Hematopoietic multipotent progenitor cell treated with erythropoietin and hydrocortisone succinate and interleukin-3 and kit ligand, for 6 days (in vitro differentiated cells): ENCODE measurements at regions not wholly inside any gene's neighbourhood (a gene's known extent, or its start where the extent isn't known, plus 50 kb on each side); places are given as distances from the start of the nearest gene placed in this dataset.
A peak's percentile ranks its signal among the peaks of the same experiment; 100 is the strongest.

Experiments used
- DNase-seq: peaks from one replicate; pipeline ENCODE4 v3.0.0-alpha.2; 2015

GRCh38 chr12:107610021-107610859 is 75.4 kb upstream of the PWP1 start:
- DNase-seq: peak; percentile 55

GRCh38 chr12:107612508-107612907 is 73.1 kb upstream of the PWP1 start:
- DNase-seq: no peak

GRCh38 chr12:107616941-107617340 is 68.7 kb upstream of the PWP1 start:
- no peak for DNase-seq

- no peak for DNase-seq
These were observed 67.5 kb upstream of the PWP1 start for GRCh38 chr12:107618106-107618505.

- no peak for DNase-seq
These were observed 65.8 kb upstream of the PWP1 start for GRCh38 chr12:107619831-107620230.

GRCh38 chr12:107622001-107622400 is 63.6 kb upstream of the PWP1 start:
- peak; percentile 37 for DNase-seq

- no peak for DNase-seq
These were observed 61.1 kb upstream of the PWP1 start for GRCh38 chr12:107624493-107624892.

- DNase-seq: no peak
These were observed 53.9 kb upstream of the PWP1 start for GRCh38 chr12:107631715-107632114.

- peak; percentile 32 for DNase-seq
These were observed 53.4 kb upstream of the PWP1 start for GRCh38 chr12:107632246-107632645.

- no peak for DNase-seq
These were observed 51.1 kb upstream of the PWP1 start for GRCh38 chr12:107634530-107634929.

- no peak for DNase-seq
These were observed 50.5 kb upstream of the PWP1 start for GRCh38 chr12:107635139-107635538.
